Mesendoderm (in vitro differentiated cells): ENCODE measurements at regions not wholly inside any gene's neighbourhood (a gene's known extent, or its start where the extent isn't known, plus 50 kb on each side); places are given as distances from the start of the nearest gene placed in this dataset.

Experiments
- DNase-seq: peaks from one replicate; pipeline ENCODE4 v3.0.0; 2013
- H2AK5ac ChIP-seq: 2 replicates; pipeline ENCODE4 v1.6.1; 2013; ENCODE audit warnings: low read length, inconsistent platforms
- H2BK120ac ChIP-seq: 2 replicates; pipeline ENCODE4 v1.6.1; 2013; ENCODE audit warnings: low read depth, mild to moderate bottlenecking, low read length, moderate library complexity, mixed read lengths
- H2BK15ac ChIP-seq: replicated peaks from 2 replicates; pipeline ENCODE4 v1.6.1; 2013; ENCODE audit warnings: low read depth, mild to moderate bottlenecking, moderate library complexity
- H2BK5ac ChIP-seq: 2 replicates; pipeline ENCODE4 v1.6.1; 2013; ENCODE audit warnings: low read length, inconsistent platforms
- H3K18ac ChIP-seq: 2 replicates; pipeline ENCODE4 v1.6.1; 2013; ENCODE audit warnings: mild to moderate bottlenecking, low read length, mixed read lengths
- H3K23ac ChIP-seq: one replicate; pipeline ENCODE4 v1.6.1; 2013; ENCODE audit warnings: low read length
- H3K27ac ChIP-seq: 2 replicates; pipeline ENCODE4 v1.5.1; 2013; ENCODE audit warnings: low read depth, mild to moderate bottlenecking, inconsistent platforms, low read length, moderate library complexity
- H3K27me3 ChIP-seq: 2 replicates; pipeline ENCODE4 v1.6.1; 2013; ENCODE audit warnings: low read length, control low read depth, mild to moderate bottlenecking, inconsistent platforms; ENCODE audit not compliant: insufficient read depth, poor library complexity
- H3K36me3 ChIP-seq: 2 replicates; pipeline ENCODE4 v1.6.1; 2013; ENCODE audit warnings: low read length, inconsistent platforms; ENCODE audit not compliant: control insufficient read depth, insufficient read depth
- H3K4ac ChIP-seq: one replicate; pipeline ENCODE4 v1.6.1; 2013; ENCODE audit warnings: low read depth, mild to moderate bottlenecking, low read length, moderate library complexity
- H3K4me1 ChIP-seq: 2 replicates; pipeline ENCODE4 v1.6.1; 2013; ENCODE audit warnings: low read depth, low read length, inconsistent platforms; ENCODE audit not compliant: control insufficient read depth
- H3K4me2 ChIP-seq: 2 replicates; pipeline ENCODE4 v1.6.1; 2013; ENCODE audit warnings: low read length
- H3K4me3 ChIP-seq: 2 replicates; pipeline ENCODE4 v1.5.1; 2013; ENCODE audit warnings: mild to moderate bottlenecking, low read length
- H3K56ac ChIP-seq: one replicate; pipeline ENCODE4 v1.6.1; 2013; ENCODE audit warnings: low read length
- H3K79me1 ChIP-seq: 2 replicates; pipeline ENCODE4 v1.6.1; 2013; ENCODE audit warnings: low read length, inconsistent platforms
- H3K79me2 ChIP-seq: 2 replicates; pipeline ENCODE4 v1.6.1; 2013; ENCODE audit warnings: mild to moderate bottlenecking, low read length; ENCODE audit not compliant: control insufficient read depth, insufficient read depth
- H3K9ac ChIP-seq: 2 replicates; pipeline ENCODE4 v1.6.1; 2013; ENCODE audit warnings: low read length, inconsistent platforms
- H4K5ac ChIP-seq: one replicate; pipeline ENCODE4 v1.6.1; 2013; ENCODE audit warnings: low read length
- H4K8ac ChIP-seq: one replicate; pipeline ENCODE4 v1.6.1; 2013; ENCODE audit warnings: low read depth, mild to moderate bottlenecking, control low read depth, low read length, moderate library complexity
- WGBS: extraction: QIAGEN DNeasy Blood & Tissue Kit; methylation state at CpG from one replicate; pipeline ENCODE4 v1.1.7; 2013; ENCODE audit warnings: low lambda C conversion rate, missing lambda C conversion rate; ENCODE audit not compliant: insufficient coverage; ENCODE audit errors: extremely low coverage; 5-methylcytosine and 5-hydroxymethylcytosine counted together

DNA sequence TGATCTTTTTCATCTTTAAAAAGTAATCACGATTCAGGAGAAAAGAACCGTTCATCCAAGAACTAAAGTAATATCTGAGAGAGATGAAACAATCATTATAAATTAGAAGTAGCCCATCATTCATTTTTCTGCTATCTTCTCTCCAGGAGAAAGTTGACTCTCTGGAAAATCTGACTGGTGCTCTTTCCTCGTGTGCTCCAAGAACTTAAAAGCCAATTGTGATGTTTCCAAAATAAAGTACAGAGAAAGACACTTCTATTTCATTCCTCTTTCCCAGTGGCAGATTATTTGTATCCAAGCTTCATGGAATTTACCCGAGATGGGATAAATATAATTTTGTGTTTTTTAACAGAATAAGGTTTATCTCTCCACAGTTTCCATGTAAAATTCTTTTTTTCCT, 212.5 kb upstream of the NOCT start:
- Histone ChIP-seq H2AK5ac (no peak overlapping the region), H3K23ac (no peak overlapping the region), H3K79me2 (no peaks in the 10 kb centered on the region), H3K4me1 (no peaks in the 10 kb centered on the region), H3K27ac (no peak overlapping the region), H4K8ac (no peak overlapping the region), H3K4ac (no peak overlapping the region), H3K27me3 (no peaks in the 10 kb centered on the region), H3K36me3 (no peaks in the 10 kb centered on the region), H3K4me2 (no peak overlapping the region), H2BK15ac (no peak overlapping the region), H3K4me3 (no peak overlapping the region), H3K9ac (no peak overlapping the region), H4K5ac (no peak overlapping the region), H2BK120ac (no peak overlapping the region), H3K18ac (no peak overlapping the region), H3K79me1 (no peaks in the 10 kb centered on the region), H3K56ac (no peak overlapping the region), H2BK5ac (no peak overlapping the region)
- no peak for DNase-seq
- WGBS: no CpG with 5 or more reads among the region's 4 CpGs

GRCh38 chr4:138802499-138802898, 213.1 kb upstream of the NOCT start:
- H2BK120ac ChIP-seq: no peak overlapping the region
- no peak overlapping the region for H2AK5ac ChIP-seq
- DNase-seq: no peak
- H2BK5ac ChIP-seq: no peak overlapping the region
- H3K36me3 ChIP-seq: no peaks in the 10 kb centered on the region
- H3K79me2 ChIP-seq: no peaks in the 10 kb centered on the region
- no peak overlapping the region for H4K8ac ChIP-seq
- H3K56ac ChIP-seq: no peak overlapping the region
- no peak overlapping the region for H3K4me3 ChIP-seq
- no peaks in the 10 kb centered on the region for H3K4me1 ChIP-seq
- no peak overlapping the region for H3K4me2 ChIP-seq
- H2BK15ac ChIP-seq: no peak overlapping the region
- no peak overlapping the region for H3K9ac ChIP-seq
- no peak overlapping the region for H3K23ac ChIP-seq
- H3K18ac ChIP-seq: no peak overlapping the region
- H3K27ac ChIP-seq: no peak overlapping the region
- H3K4ac ChIP-seq: no peak overlapping the region
- no peaks in the 10 kb centered on the region for H3K79me1 ChIP-seq
- H3K27me3 ChIP-seq: no peaks in the 10 kb centered on the region
- no peak overlapping the region for H4K5ac ChIP-seq

GRCh38 chr4:138800421-138800820, 215.2 kb upstream of the NOCT start:
- no peak overlapping the region for H3K56ac ChIP-seq
- H3K9ac ChIP-seq: no peak overlapping the region
- H3K27me3 ChIP-seq: no peaks in the 10 kb centered on the region
- H4K8ac ChIP-seq: no peak overlapping the region
- no peak overlapping the region for H4K5ac ChIP-seq
- H3K4ac ChIP-seq: no peak overlapping the region
- H2AK5ac ChIP-seq: no peak overlapping the region
- DNase-seq: no peak
- H3K4me2 ChIP-seq: no peak overlapping the region
- WGBS: no CpG with 5 or more reads among the region's 4 CpGs
- H3K79me1 ChIP-seq: no peaks in the 10 kb centered on the region
- H2BK120ac ChIP-seq: no peak overlapping the region
- H3K18ac ChIP-seq: no peak overlapping the region
- no peak overlapping the region for H3K4me3 ChIP-seq
- no peaks in the 10 kb centered on the region for H3K79me2 ChIP-seq
- H2BK15ac ChIP-seq: no peak overlapping the region
- no peak overlapping the region for H3K27ac ChIP-seq
- H3K23ac ChIP-seq: no peak overlapping the region
- H3K4me1 ChIP-seq: no peaks in the 10 kb centered on the region
- H2BK5ac ChIP-seq: no peak overlapping the region
- H3K36me3 ChIP-seq: no peaks in the 10 kb centered on the region

DNA sequence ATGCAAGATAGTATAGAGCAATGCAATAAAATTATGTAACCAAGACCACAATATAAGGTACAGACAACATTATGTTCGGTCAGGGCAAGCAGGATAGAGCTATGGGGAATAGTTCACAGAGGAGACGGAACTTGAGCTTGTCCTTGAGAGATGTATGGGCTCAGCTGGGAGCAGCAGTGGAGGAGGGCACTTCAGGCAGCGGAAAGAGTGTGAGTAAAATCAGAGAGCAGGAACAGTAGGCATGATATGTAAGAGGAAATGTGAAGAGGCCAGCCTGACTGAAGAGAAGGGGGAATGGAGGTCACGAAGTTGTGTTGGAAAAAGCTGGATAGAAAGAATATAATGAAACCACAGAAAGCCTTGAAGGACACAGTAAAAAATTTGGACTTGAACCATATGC, 217.2 kb upstream of the NOCT start:
- Histone ChIP-seq H3K4me1 (no peaks in the 10 kb centered on the region), H2AK5ac (no peak overlapping the region), H3K79me2 (no peaks in the 10 kb centered on the region), H3K4ac (no peak overlapping the region), H3K56ac (no peak overlapping the region), H3K36me3 (no peaks in the 10 kb centered on the region), H3K18ac (no peak overlapping the region), H3K4me2 (no peak overlapping the region), H3K4me3 (no peak overlapping the region), H3K79me1 (no peaks in the 10 kb centered on the region), H3K9ac (no peak overlapping the region), H2BK120ac (no peak overlapping the region), H2BK5ac (no peak overlapping the region), H2BK15ac (no peak overlapping the region), H4K8ac (no peak overlapping the region), H3K27ac (no peak overlapping the region), H3K27me3 (no peaks in the 10 kb centered on the region), H3K23ac (no peak overlapping the region), H4K5ac (no peak overlapping the region)
- no CpG with 5 or more reads among the region's 4 CpGs for WGBS
- DNase-seq: no peak

DNA sequence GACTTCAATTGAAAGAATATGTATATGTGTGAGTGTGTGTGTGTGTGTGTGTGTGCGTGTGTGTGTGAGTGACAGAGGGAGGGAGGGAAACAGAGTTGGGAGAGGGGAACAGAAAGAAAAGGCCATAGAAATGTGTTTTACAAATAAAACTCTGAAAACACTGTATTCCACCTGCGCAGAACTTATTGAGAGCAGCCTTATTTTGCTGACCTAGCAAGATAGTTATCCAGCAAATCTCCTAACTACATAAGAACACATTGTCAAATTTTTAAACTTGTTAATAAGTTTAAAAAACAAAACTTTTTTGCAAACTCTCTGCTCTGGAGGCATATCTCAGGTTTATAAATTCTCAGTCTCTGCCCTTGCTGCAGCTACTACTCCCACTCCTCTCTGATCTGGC, 217.9 kb upstream of the NOCT start:
- Histone ChIP-seq H3K36me3 (no peaks in the 10 kb centered on the region), H3K4ac (no peak overlapping the region), H3K27me3 (no peaks in the 10 kb centered on the region), H2AK5ac (no peak overlapping the region), H2BK5ac (no peak overlapping the region), H3K79me2 (no peaks in the 10 kb centered on the region), H3K23ac (no peak overlapping the region), H3K4me1 (no peaks in the 10 kb centered on the region), H3K4me3 (no peak overlapping the region), H3K27ac (no peak overlapping the region), H3K56ac (no peak overlapping the region), H3K18ac (no peak overlapping the region), H3K9ac (no peak overlapping the region), H4K8ac (no peak overlapping the region), H4K5ac (no peak overlapping the region), H3K79me1 (no peaks in the 10 kb centered on the region), H2BK120ac (no peak overlapping the region), H2BK15ac (no peak overlapping the region), H3K4me2 (no peak overlapping the region)
- WGBS: 100% methylated on average over 1 of the region's 2 CpGs
- no peak for DNase-seq

- H2BK15ac ChIP-seq: no peak overlapping the region
- H3K23ac ChIP-seq: no peak overlapping the region
- H2BK120ac ChIP-seq: no peak overlapping the region
- no peak overlapping the region for H3K4me3 ChIP-seq
- H3K4me2 ChIP-seq: no peak overlapping the region
- H3K9ac ChIP-seq: no peak overlapping the region
- H3K27ac ChIP-seq: no peak overlapping the region
- H4K8ac ChIP-seq: no peak overlapping the region
- no peak for DNase-seq
- H3K36me3 ChIP-seq: no peaks in the 10 kb centered on the region
- no peak overlapping the region for H3K4ac ChIP-seq
- H3K27me3 ChIP-seq: no peaks in the 10 kb centered on the region
- no peak overlapping the region for H2BK5ac ChIP-seq
- no peak overlapping the region for H2AK5ac ChIP-seq
- H3K18ac ChIP-seq: no peak overlapping the region
- H4K5ac ChIP-seq: no peak overlapping the region
- H3K56ac ChIP-seq: no peak overlapping the region
- H3K79me2 ChIP-seq: no peaks in the 10 kb centered on the region
- no peaks in the 10 kb centered on the region for H3K4me1 ChIP-seq
- H3K79me1 ChIP-seq: no peaks in the 10 kb centered on the region
- no CpG with 5 or more reads among the region's 11 CpGs for WGBS
These were observed 218.8 kb upstream of the NOCT start for GRCh38 chr4:138796761-138797160.
